RCC 7860 (cell line): ENCODE measurements at regions not wholly inside any gene's neighbourhood (a gene's known extent, or its start where the extent isn't known, plus 50 kb on each side); places are given as distances from the start of the nearest gene placed in this dataset.
A peak's percentile ranks its signal among the peaks of the same experiment; 100 is the strongest.

Experiments used
- DNase-seq: peaks from one replicate; pipeline ENCODE4 v3.0.0-alpha.2; 2015; ENCODE audit warnings: low spot score
- FAIRE-seq: peaks from 2 replicates; lab custom pipeline; 2012; peaks lifted over from hg19 to GRCh38; lab: Jason Lieb, UNC

GRCh38 chr6:44050872-44051505 lies 76.3 kb downstream of the MRPL14 start:
- FAIRE-seq: no peak
- DNase-seq: peak; percentile 27

DNA sequence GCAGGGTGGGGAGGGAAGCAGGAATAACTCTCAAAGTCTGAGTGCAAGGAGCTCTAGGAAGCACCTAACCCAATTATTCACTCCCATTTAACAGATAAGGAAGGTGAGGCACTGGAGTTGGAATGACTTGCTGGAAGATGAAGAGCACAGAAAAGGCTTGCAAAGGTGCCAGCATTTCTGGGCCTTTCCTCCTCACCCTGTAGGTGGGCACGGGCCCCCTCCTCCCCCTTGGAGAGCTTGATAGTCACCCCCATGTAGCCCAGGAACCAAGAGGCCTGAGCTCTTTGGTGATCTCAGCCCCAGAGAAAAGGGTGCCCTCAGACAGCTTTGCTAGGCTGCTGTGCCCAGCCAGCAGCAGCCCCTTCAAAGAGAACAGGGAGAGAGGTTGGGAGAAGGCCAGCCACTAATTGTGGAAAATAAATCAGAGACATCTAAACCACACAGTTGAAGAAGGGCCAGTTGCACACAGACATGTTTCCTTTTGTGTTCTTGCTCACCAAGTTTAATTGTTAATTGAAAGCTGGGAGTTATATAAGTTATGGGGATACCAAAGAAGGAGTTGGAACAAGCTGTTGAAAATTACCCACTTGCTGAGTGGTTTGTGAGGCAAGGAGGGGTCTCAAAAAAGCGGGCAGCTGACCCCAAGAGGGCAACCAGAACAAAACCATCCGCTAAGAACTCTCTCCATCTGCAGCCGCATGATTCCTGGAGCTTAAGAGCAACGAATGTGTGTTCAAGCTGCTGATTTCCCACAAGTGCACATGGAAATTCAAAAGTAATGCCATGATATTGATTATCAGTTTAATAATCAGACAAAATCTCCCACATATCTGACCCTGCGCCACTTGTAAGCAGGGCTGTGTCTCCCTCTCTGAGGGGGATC lies 77.0 kb downstream of the MRPL14 start:
- DNase-seq (no peak), FAIRE-seq (no peak)

GRCh38 chr6:44049163-44049988 lies 77.9 kb downstream of the MRPL14 start:
- peak; percentile 16 for DNase-seq
- FAIRE-seq: no peak

DNA sequence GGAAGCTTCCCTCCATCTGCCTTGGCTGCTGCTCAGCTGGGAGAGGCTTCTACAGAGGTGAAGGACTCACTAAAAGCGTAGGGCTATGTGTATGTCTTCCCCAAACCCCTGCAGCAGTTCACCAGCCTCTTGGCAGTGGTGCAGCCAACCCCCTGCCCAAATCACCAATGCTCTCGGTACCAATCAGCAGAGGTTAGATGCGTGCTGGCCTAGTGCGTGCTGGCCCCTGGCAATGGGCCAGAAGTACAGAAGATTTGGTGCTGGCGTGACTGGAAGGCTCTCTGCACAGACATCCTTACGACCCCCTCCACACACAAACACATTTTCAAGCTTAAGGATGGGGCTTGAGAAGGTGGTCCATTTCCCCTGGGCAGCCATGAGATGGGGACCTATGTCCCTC lies 79.0 kb downstream of the MRPL14 start:
- FAIRE-seq (no peak), DNase-seq (no peak)

GRCh38 chr6:44047801-44048200 lies 79.5 kb downstream of the MRPL14 start:
- no peak for FAIRE-seq
- no peak for DNase-seq

GRCh38 chr6:44047179-44047546 lies 80.1 kb downstream of the MRPL14 start:
- no peak for DNase-seq
- no peak for FAIRE-seq

GRCh38 chr6:44046516-44047178 lies 80.6 kb downstream of the MRPL14 start:
- FAIRE-seq (no peak), DNase-seq (no peak)

DNA sequence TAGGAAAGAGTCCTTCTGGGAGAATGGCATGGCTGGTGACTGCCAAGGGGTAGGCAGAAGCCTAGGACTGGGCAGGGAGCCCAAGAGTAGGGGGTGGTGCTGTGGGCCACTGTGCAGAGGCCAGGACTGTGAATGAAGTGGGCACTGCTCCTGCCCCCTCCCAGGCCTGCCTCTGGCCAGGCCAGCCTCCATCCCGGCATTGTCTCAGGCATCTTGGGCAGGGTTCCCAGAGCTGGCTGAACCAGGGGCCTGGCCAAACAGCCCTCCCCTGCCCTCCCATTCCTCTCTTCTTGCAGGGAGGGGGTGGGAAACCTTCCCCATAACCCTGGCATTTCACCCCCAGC lies 81.6 kb downstream of the MRPL14 start:
- DNase-seq (no peak), FAIRE-seq (no peak)

DNA sequence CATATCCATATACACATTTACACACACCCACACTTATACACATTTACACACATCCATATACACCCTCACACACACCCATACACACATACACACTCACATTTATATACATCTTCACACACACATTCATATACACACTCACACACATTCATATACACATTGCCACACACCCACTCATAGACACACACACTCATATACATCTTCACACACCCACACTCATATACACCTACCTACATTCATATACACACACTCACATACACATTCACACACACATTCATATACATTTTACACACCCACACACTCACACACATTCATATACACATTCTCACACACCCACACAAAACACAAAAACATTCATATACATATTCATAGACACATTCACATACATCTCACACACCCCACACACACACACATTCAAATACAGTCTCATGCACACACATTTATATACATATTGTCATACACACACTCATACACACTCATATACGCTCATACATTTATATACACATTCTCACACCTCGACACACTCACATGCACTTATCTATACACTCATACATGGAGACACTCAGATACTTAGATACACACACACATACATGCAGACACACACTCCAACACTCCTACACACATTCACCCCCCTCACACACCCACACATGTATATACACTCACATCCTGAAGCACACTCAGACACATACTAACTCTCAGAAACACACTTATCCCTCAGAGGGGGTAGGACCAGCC lies 82.1 kb downstream of the MRPL14 start:
- DNase-seq: no peak

GRCh38 chr6:44044154-44044539 lies 83.1 kb downstream of the MRPL14 start:
- no peak for DNase-seq
- no peak for FAIRE-seq

More for the DNA sequence above, 82.1 kb downstream of the MRPL14 start:
- no peak for FAIRE-seq

DNA sequence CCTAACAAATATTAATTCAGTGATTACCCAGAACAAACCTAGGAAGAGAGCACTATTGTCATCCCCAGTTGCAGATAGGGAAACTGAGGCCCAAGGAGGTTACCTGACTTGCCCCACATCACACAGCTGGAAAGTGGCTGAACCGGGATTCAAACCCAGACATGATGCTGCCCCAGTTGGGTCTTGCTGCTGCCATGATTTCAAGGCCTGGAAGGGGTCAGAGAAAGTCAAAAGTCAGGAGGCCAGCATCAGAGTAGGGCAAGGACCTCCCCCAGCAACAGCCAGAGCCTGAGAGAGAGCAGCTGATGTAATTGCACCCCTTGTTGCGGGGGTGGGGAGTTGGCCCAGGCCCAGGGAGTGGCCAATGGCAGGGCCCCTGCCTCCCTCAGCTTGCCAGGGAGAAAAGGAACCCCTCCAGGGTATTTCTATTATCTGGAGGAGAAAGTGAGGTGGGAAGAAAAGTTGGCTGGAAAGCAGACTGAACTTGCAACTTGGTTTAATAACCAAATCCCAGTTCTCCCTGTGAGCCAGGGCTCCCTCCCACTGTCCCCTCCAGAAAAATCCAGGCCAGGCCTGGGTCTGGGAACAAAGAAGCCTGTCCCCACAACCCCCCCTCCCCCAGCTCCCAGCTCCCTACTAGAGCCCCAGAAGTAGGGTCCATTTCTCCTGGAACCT lies 83.6 kb downstream of the MRPL14 start:
- FAIRE-seq (no peak), DNase-seq (no peak)

GRCh38 chr6:44042989-44043478 lies 84.2 kb downstream of the MRPL14 start:
- peak; percentile 77 for FAIRE-seq
- peak; percentile 86 for DNase-seq

DNA sequence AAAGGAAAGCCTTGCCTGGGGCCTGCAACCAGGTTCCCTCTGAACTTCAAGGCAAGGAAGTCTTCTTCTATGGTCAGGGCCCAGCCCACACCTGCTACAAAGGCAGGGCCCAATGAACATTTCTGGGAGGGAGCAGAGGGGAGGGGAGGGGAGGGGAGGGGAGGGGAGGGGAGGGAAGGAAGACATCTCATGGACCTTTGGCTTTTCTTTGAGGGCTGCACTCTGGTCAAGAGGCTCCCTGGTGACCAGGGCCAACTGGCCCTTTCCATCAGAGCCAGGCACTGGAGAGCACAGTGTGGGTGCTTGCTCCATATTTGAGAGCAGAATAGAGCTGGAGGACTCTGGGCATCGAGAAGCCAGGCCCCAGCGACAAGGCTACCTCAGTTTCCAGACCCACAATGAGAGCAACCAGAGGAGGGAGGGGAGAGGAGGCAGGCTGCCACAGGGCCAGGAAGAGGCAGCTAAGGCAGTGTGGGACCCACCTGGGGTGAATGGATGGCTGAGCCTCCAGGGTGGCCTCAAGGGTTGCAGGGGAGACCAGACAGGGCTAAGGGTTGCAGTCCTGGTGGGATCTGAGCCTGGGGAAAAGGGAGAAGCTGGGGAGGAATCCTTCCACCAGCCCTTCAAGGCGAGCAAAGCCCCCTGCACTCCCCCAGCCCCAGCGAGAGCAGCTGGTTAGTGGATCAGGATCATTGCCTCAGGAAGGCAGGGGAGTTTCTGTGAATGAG lies 84.8 kb downstream of the MRPL14 start:
- no peak for FAIRE-seq
- no peak for DNase-seq

- DNase-seq: peak; percentile 94
- FAIRE-seq: peak; percentile 81
These were observed 85.6 kb downstream of the MRPL14 start for GRCh38 chr6:44041461-44042260.

GRCh38 chr6:44040786-44041185 lies 86.5 kb downstream of the MRPL14 start:
- FAIRE-seq (no peak), DNase-seq (no peak)

DNA sequence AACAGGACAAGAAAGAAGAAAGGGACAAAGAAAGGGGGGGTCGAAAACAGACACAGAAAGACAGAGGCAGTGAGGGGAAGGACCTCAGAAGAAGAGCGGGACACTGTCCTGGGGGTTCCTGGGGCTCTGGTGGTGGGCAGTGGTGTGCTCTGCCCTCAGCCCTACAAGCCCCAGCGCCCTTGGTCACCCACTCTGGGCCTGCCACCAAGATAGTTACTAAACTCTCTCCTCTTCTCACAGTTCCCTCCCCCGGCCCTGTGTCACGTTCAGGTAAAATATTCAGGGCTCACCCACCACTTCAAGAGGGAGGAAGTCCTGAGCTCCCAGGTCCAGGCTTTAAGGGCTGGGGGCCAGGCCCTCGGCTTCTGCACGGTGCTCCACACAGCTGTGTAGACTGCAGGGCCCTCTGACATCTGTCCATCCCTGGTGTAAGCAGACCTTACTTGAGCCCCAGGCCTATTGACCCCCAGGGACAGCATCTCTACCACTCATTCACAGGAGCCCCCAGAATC lies 87.4 kb downstream of the MRPL14 start:
- no peak for DNase-seq
- no peak for FAIRE-seq

GRCh38 chr6:44039191-44039719 lies 88.0 kb downstream of the MRPL14 start:
- no peak for DNase-seq
- no peak for FAIRE-seq
